Left ventricle myocardium inferior (tissue), 1 donor: ENCODE measurements at regions not wholly inside any gene's neighbourhood (a gene's known extent, or its start where the extent isn't known, plus 50 kb on each side); places are given as distances from the start of the nearest gene placed in this dataset.

ENCODE experiments used
- DNase-seq: peaks from one replicate; pipeline ENCODE4 v3.0.0-alpha.2; 2020
- H3K27ac ChIP-seq: fragments of 200-600 bp; replicated peaks from 2 replicates; pipeline ENCODE4 v1.8.0; 2021
- H3K27me3 ChIP-seq: fragments of 200-600 bp; 2 replicates; pipeline ENCODE4 v1.8.0; 2021; ENCODE audit warnings: low read depth
- H3K36me3 ChIP-seq: fragments of 200-600 bp; 2 replicates; pipeline ENCODE4 v1.8.0; 2021
- H3K4me1 ChIP-seq: fragments of 200-600 bp; 2 replicates; pipeline ENCODE4 v1.8.0; 2021
- H3K4me3 ChIP-seq: fragments of 200-600 bp; 2 replicates; pipeline ENCODE4 v1.8.0; 2021; ENCODE audit warnings: mild to moderate bottlenecking, moderate library complexity
- H3K9me3 ChIP-seq: fragments of 200-600 bp; replicated peaks from 2 replicates; pipeline ENCODE4 v1.8.0; 2021
- intact Hi-C: fragments of 100-400 bp; cut with micrococcal nuclease; formaldehyde crosslinking; loops from one replicate; pipeline ENCODE4 v1.11.0; 2022
- TF ChIP-seq, protein P1 (sequence below): fragments of 200-600 bp; IDR thresholded peaks from 2 replicates; pipeline ENCODE4 v1.8.0; 2021; ENCODE audit warnings: antibody characterized with exemption, mild to moderate bottlenecking, borderline replicate concordance
- donor health status: DM: no; HTN: yes; CAD: no; lungs with severe emphysema.

DNA sequence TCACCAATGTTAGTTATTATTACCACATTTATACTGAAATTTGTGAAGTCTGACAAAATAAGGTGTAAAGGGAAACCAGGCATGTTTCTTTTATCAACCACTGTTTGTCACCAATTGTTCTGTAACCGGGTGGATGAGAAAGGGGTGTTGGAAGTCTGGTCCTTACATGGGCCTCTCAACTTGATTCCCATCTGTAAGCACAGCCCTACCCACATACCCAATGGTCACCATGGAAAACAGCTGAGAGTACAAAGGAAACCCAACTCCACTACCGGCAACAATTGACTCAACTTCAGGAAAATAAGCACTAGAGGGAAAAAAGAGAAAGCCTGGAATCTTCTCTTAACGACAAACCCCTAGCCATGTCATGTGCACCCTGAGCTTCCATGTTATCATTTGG, 70.8 kb upstream of the PTCHD1 start:
- TF ChIP-seq, protein P1, sequence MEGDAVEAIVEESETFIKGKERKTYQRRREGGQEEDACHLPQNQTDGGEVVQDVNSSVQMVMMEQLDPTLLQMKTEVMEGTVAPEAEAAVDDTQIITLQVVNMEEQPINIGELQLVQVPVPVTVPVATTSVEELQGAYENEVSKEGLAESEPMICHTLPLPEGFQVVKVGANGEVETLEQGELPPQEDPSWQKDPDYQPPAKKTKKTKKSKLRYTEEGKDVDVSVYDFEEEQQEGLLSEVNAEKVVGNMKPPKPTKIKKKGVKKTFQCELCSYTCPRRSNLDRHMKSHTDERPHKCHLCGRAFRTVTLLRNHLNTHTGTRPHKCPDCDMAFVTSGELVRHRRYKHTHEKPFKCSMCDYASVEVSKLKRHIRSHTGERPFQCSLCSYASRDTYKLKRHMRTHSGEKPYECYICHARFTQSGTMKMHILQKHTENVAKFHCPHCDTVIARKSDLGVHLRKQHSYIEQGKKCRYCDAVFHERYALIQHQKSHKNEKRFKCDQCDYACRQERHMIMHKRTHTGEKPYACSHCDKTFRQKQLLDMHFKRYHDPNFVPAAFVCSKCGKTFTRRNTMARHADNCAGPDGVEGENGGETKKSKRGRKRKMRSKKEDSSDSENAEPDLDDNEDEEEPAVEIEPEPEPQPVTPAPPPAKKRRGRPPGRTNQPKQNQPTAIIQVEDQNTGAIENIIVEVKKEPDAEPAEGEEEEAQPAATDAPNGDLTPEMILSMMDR: no peak
- Histone ChIP-seq H3K36me3 (no peaks in the 10 kb centered on the region), H3K4me1 (no peaks in the 10 kb centered on the region), H3K4me3 (no peak overlapping the region), H3K27me3 (no peaks in the 10 kb centered on the region), H3K27ac (no peak overlapping the region), H3K9me3 (peaks cover 8% of the 10 kb centered on the region)
- no peak for DNase-seq
- intact Hi-C loops: no loop called here

GRCh38 chrX:23269923-23270322, 64.7 kb upstream of the PTCHD1 start:
- Histone ChIP-seq H3K36me3 (no peaks in the 10 kb centered on the region), H3K27ac (no peak overlapping the region)
- intact Hi-C loops: no loop called here

DNA sequence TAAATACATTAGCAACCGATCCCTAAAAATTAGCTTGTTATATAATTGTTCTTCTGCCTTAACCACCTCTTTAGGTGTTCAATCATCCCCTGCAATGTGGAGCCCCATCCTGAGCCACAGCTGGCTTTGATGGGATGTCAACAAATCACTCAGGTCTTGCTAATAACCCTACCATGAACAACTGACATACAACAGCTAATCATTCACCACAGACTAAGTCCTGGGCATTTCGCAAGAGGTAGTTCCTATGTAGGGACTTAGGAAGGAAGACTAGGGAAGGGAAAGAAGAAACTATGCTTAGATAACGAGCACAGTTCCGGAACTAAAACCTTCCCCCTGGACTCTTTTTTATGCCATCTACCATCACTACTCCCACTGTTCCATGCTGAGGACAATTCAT, 63.6 kb upstream of the PTCHD1 start:
- Histone ChIP-seq H3K4me3 (no peak overlapping the region), H3K9me3 (no peaks in the 10 kb centered on the region), H3K36me3 (no peaks in the 10 kb centered on the region), H3K27ac (no peak overlapping the region), H3K4me1 (no peaks in the 10 kb centered on the region), H3K27me3 (no peaks in the 10 kb centered on the region)
- TF ChIP-seq, protein P1: no peak
- intact Hi-C loops: no loop called here
- DNase-seq: no peak

More at GRCh38 chrX:23269923-23270322, 64.7 kb upstream of the PTCHD1 start:
- Histone ChIP-seq H3K4me3 (no peak overlapping the region), H3K4me1 (no peaks in the 10 kb centered on the region), H3K9me3 (no peaks in the 10 kb centered on the region), H3K27me3 (no peaks in the 10 kb centered on the region)
- no peak for DNase-seq
- TF ChIP-seq, protein P1: no peak

DNA sequence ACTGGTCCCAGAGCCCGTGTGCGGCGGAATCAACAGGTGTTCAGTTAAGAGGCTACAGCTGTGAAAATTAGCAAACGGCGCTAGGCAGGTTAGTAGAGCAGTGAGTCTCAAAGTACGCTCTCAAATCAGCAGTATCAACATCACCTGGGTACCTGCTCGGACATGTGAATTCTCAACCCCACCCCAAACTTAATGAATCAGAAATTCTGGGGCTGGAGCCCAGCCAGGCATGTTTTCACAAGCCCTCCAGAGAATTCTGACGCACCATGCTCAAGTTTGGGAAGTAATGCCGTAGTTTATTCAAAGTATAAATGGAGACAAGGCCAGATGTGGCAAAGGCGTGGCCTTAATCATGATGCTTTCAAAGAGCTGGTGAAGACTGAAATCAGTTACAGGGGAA, 58.2 kb upstream of the PTCHD1 start:
- H3K27me3 ChIP-seq: no peaks in the 10 kb centered on the region
- intact Hi-C loops: no loop called here
- TF ChIP-seq, protein P1: no peak

More for the DNA sequence above, 58.2 kb upstream of the PTCHD1 start:
- no peaks in the 10 kb centered on the region for H3K4me1 ChIP-seq
- H3K27ac ChIP-seq: no peak overlapping the region
- H3K4me3 ChIP-seq: no peak overlapping the region
- no peaks in the 10 kb centered on the region for H3K36me3 ChIP-seq
- no peak for DNase-seq
- no peaks in the 10 kb centered on the region for H3K9me3 ChIP-seq
